Thyroid gland (tissue), 4 donors: ENCODE measurements at regions not wholly inside any gene's neighbourhood (a gene's known extent, or its start where the extent isn't known, plus 50 kb on each side); places are given as distances from the start of the nearest gene placed in this dataset.

Experiments
- POLR2A ChIP-seq, 2 donors: fragments of 450-650 bp; IDR thresholded peaks; one replicate each; pipeline ENCODE4 v1.6.1; 2017; ENCODE audit warnings: antibody characterized with exemption in 2 of 2, mild to moderate bottlenecking in 2 of 2, moderate library complexity in 1 of 2
- TF ChIP-seq, protein P1 (sequence below), 6 experiments: fragments of 200-600 bp in 3 of 6; fragments of 450-650 bp in 3 of 6; sonication (generic) in 3 of 6; IDR thresholded peaks; one replicate each; pipeline ENCODE4 v1.5.1; 2016 to 2019; ENCODE audit warnings: antibody characterized with exemption in 6 of 6, mild to moderate bottlenecking in 2 of 6, inconsistent platforms in 1 of 6, moderate library complexity in 1 of 6

DNA sequence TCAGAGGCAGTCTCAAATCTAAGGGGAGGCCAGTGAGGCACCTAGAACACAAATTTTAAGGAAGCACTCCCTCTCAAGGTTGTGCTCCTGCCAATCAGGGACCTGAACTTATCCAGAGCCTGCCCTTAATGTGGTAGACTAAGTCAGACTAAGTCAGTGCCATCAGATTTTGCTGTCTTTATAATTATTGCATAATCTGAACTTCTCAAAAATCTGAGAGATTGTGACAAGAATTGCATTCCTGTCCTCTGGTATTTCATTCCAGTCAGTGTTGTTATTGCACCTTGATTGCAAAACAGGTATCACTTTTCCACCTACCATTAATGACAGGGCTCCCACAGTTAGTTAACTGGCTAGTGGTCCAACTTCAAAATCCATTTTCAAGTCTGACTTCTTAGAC is 197.1 kb upstream of the HCN1 start:
- TF ChIP-seq, protein P1, sequence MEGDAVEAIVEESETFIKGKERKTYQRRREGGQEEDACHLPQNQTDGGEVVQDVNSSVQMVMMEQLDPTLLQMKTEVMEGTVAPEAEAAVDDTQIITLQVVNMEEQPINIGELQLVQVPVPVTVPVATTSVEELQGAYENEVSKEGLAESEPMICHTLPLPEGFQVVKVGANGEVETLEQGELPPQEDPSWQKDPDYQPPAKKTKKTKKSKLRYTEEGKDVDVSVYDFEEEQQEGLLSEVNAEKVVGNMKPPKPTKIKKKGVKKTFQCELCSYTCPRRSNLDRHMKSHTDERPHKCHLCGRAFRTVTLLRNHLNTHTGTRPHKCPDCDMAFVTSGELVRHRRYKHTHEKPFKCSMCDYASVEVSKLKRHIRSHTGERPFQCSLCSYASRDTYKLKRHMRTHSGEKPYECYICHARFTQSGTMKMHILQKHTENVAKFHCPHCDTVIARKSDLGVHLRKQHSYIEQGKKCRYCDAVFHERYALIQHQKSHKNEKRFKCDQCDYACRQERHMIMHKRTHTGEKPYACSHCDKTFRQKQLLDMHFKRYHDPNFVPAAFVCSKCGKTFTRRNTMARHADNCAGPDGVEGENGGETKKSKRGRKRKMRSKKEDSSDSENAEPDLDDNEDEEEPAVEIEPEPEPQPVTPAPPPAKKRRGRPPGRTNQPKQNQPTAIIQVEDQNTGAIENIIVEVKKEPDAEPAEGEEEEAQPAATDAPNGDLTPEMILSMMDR (IDR thresholded peaks at IDR 0.05) = no peak
- TF ChIP-seq POLR2A (IDR thresholded peaks at IDR 0.05) = no peak
